OCI-LY3 (cell line): ENCODE measurements at regions not wholly inside any gene's neighbourhood (a gene's known extent, or its start where the extent isn't known, plus 50 kb on each side); places are given as distances from the start of the nearest gene placed in this dataset.

Source experiments
- CTCF ChIP-seq: fragments of 200-600, 300-600 bp; sonication (generic); IDR thresholded peaks from 2 replicates; pipeline ENCODE4 v1.5.1; 2014; ENCODE audit warnings: antibody characterized with exemption, low read length, low read depth
- EZH2phosphoT487 ChIP-seq: fragments of 200-600 bp; shearing (Covaris generic); IDR thresholded peaks from 2 replicates; pipeline ENCODE4 v1.6.1; 2018; ENCODE audit warnings: antibody characterized with exemption, mixed run types, low read depth

GRCh38 chr6:167564416-167565250, 239.7 kb downstream of the TTLL2 start:
- TF ChIP-seq CTCF (no peak), EZH2phosphoT487 (no peak)
